NCI-H1092 treated with DMSO at 0.1 percent for 48 hours (cell line): ENCODE measurements at regions not wholly inside any gene's neighbourhood (a gene's known extent, or its start where the extent isn't known, plus 50 kb on each side); places are given as distances from the start of the nearest gene placed in this dataset.
A peak's percentile ranks its signal among the peaks of the same experiment; 100 is the strongest.

Experiments used
- DNase-seq: peaks from one replicate; lab custom pipeline; 2025; lab: John Stamatoyannopoulos, UW

GRCh38 chr3:124492824-124493223, 237.4 kb upstream of the UMPS start:
- peak; percentile 21 for DNase-seq

GRCh38 chr3:124496061-124496460, 234.2 kb upstream of the UMPS start:
- no peak for DNase-seq

GRCh38 chr3:124497487-124497886, 232.8 kb upstream of the UMPS start:
- no peak for DNase-seq

GRCh38 chr3:124498891-124499290, 231.4 kb upstream of the UMPS start:
- no peak for DNase-seq

- DNase-seq, result peak; percentile 57
These were observed 225.8 kb upstream of the UMPS start for GRCh38 chr3:124504332-124505059.

- no peak for DNase-seq
These were observed 220.4 kb upstream of the UMPS start for GRCh38 chr3:124509884-124510283.

GRCh38 chr3:124510290-124510689, 220.0 kb upstream of the UMPS start:
- no peak for DNase-seq

GRCh38 chr3:124512881-124513609, 217.2 kb upstream of the UMPS start:
- no peak for DNase-seq

- DNase-seq, result no peak
These were observed 216.6 kb upstream of the UMPS start for GRCh38 chr3:124513610-124513997.

GRCh38 chr3:124514683-124515082, 215.6 kb upstream of the UMPS start:
- DNase-seq, result no peak

GRCh38 chr3:124516333-124516732, 213.9 kb upstream of the UMPS start:
- no peak for DNase-seq

GRCh38 chr3:124517306-124517705, 212.9 kb upstream of the UMPS start:
- DNase-seq, result no peak

GRCh38 chr3:124518350-124518749, 211.9 kb upstream of the UMPS start:
- DNase-seq, result no peak

- DNase-seq, result no peak
These were observed 210.6 kb upstream of the UMPS start for GRCh38 chr3:124519591-124520194.

GRCh38 chr3:124520970-124521369, 209.3 kb upstream of the UMPS start:
- peak; percentile 98 for DNase-seq

GRCh38 chr3:124522082-124522625, 208.1 kb upstream of the UMPS start:
- no peak for DNase-seq

- no peak for DNase-seq
These were observed 203.7 kb upstream of the UMPS start for GRCh38 chr3:124526601-124527000.

- DNase-seq, result no peak
These were observed 200.3 kb upstream of the UMPS start for GRCh38 chr3:124529826-124530571.

- no peak for DNase-seq
These were observed 199.3 kb upstream of the UMPS start for GRCh38 chr3:124530916-124531315.

GRCh38 chr3:124532071-124532470, 198.2 kb upstream of the UMPS start:
- DNase-seq, result no peak

- no peak for DNase-seq
These were observed 194.9 kb upstream of the UMPS start for GRCh38 chr3:124535306-124535705.

- no peak for DNase-seq
These were observed 189.6 kb upstream of the UMPS start for GRCh38 chr3:124540550-124541211.
